Trophoblast cell (in vitro differentiated cells and primary cell): ENCODE measurements at regions not wholly inside any gene's neighbourhood (a gene's known extent, or its start where the extent isn't known, plus 50 kb on each side); places are given as distances from the start of the nearest gene placed in this dataset.
"Not testable (repeated sequence)": the region's sequence is repeated elsewhere in the genome, so short reads cannot be mapped to it uniquely, and the experiment has no call there.

Source experiments
- DNase-seq, 2 donors: peaks; one replicate each; pipeline ENCODE4 v3.0.0-alpha.2; 2016
- H2AFZ ChIP-seq: 2 replicates; pipeline ENCODE4 v1.6.1; 2013; ENCODE audit warnings: low read length, moderate library complexity, mild to moderate bottlenecking; ENCODE audit not compliant: insufficient read depth, poor library complexity
- H2AK5ac ChIP-seq: 2 replicates; pipeline ENCODE4 v1.6.1; 2013; ENCODE audit warnings: mild to moderate bottlenecking, low read length
- H2BK120ac ChIP-seq: 2 replicates; pipeline ENCODE4 v1.6.1; 2013; ENCODE audit warnings: low read length, mild to moderate bottlenecking, moderate library complexity; ENCODE audit not compliant: insufficient read depth, poor library complexity
- H2BK12ac ChIP-seq: 2 replicates; pipeline ENCODE4 v1.6.1; 2013; ENCODE audit warnings: mild to moderate bottlenecking, low read length, moderate library complexity
- H2BK5ac ChIP-seq: 2 replicates; pipeline ENCODE4 v1.6.1; 2013; ENCODE audit warnings: low read length, low read depth, moderate library complexity, mild to moderate bottlenecking; ENCODE audit not compliant: poor library complexity
- H3K14ac ChIP-seq: 2 replicates; pipeline ENCODE4 v1.6.1; 2013; ENCODE audit warnings: mild to moderate bottlenecking, low read length
- H3K18ac ChIP-seq: 2 replicates; pipeline ENCODE4 v1.6.1; 2013; ENCODE audit warnings: mild to moderate bottlenecking, low read length
- H3K23ac ChIP-seq: 2 replicates; pipeline ENCODE4 v1.6.1; 2013; ENCODE audit warnings: low read length
- H3K27ac ChIP-seq: 2 replicates; pipeline ENCODE4 v1.5.1; 2013; ENCODE audit warnings: low read depth, mild to moderate bottlenecking, inconsistent platforms, low read length, moderate library complexity
- H3K27me3 ChIP-seq: 2 replicates; pipeline ENCODE4 v1.6.1; 2013; ENCODE audit warnings: inconsistent platforms, mild to moderate bottlenecking, low read length, moderate library complexity; ENCODE audit not compliant: insufficient read depth
- H3K36me3 ChIP-seq, 2 experiments: 1 replicate in 1 of 2; 2 replicates in 1 of 2; pipeline ENCODE4 v1.6.1; 2013; ENCODE audit warnings: low read length in 2 of 2, mild to moderate bottlenecking in 2 of 2, moderate library complexity in 1 of 2; ENCODE audit not compliant: insufficient read depth in 2 of 2, control insufficient read depth in 1 of 2
- H3K4ac ChIP-seq: 2 replicates; pipeline ENCODE4 v1.6.1; 2013; ENCODE audit warnings: low read depth, mild to moderate bottlenecking, low read length, moderate library complexity
- H3K4me1 ChIP-seq, 2 experiments: 1 replicate in 1 of 2; 2 replicates in 1 of 2; pipeline ENCODE4 v1.6.1; 2013; ENCODE audit warnings: low read length in 2 of 2, mild to moderate bottlenecking in 2 of 2, moderate library complexity in 1 of 2; ENCODE audit not compliant: insufficient read depth in 2 of 2, control insufficient read depth in 1 of 2
- H3K4me2 ChIP-seq: 2 replicates; pipeline ENCODE4 v1.6.1; 2013; ENCODE audit warnings: inconsistent platforms, mild to moderate bottlenecking, low read length, moderate library complexity
- H3K4me3 ChIP-seq: 2 replicates; pipeline ENCODE4 v1.5.1; 2013; ENCODE audit warnings: mild to moderate bottlenecking, low read depth, low read length, inconsistent platforms
- H3K79me1 ChIP-seq: one replicate; pipeline ENCODE4 v1.6.1; 2013; ENCODE audit warnings: low read length
- H3K79me2 ChIP-seq: 2 replicates; pipeline ENCODE4 v1.6.1; 2013; ENCODE audit warnings: low read length, mild to moderate bottlenecking; ENCODE audit not compliant: control insufficient read depth, insufficient read depth, poor library complexity
- H3K9ac ChIP-seq: 2 replicates; pipeline ENCODE4 v1.6.1; 2013; ENCODE audit warnings: mild to moderate bottlenecking, low read length
- H3K9me3 ChIP-seq: 2 replicates; pipeline ENCODE4 v1.6.1; 2013; ENCODE audit warnings: low read depth, mild to moderate bottlenecking, control low read depth, inconsistent platforms, low read length; ENCODE audit not compliant: insufficient read depth
- H4K12ac ChIP-seq: 2 replicates; pipeline ENCODE4 v1.6.1; 2013; ENCODE audit warnings: low read depth, mild to moderate bottlenecking, low read length, moderate library complexity
- H4K8ac ChIP-seq: 2 replicates; pipeline ENCODE4 v1.6.1; 2013; ENCODE audit warnings: low read depth, mild to moderate bottlenecking, low read length, moderate library complexity
- H4K91ac ChIP-seq: one replicate; pipeline ENCODE4 v1.6.1; 2013; ENCODE audit warnings: low read depth, mild to moderate bottlenecking, low read length, moderate library complexity
- WGBS: extraction: QIAGEN DNeasy Blood & Tissue Kit; methylation state at CpG from one replicate; pipeline ENCODE4 v1.1.7; 2013; ENCODE audit warnings: missing lambda C conversion rate; ENCODE audit not compliant: insufficient read length, insufficient coverage; ENCODE audit errors: extremely low coverage; 5-methylcytosine and 5-hydroxymethylcytosine counted together

GRCh38 chr7:65572581-65572980 is 198.9 kb downstream of the ZNF92 start:
- H3K18ac ChIP-seq, H2AFZ ChIP-seq, H2AK5ac ChIP-seq, H3K9ac ChIP-seq, H3K36me3 ChIP-seq, H2BK12ac ChIP-seq, H3K79me1 ChIP-seq, H3K27me3 ChIP-seq, DNase-seq, H3K4ac ChIP-seq, H3K4me2 ChIP-seq, H3K4me1 ChIP-seq, H4K91ac ChIP-seq, H3K14ac ChIP-seq, H3K27ac ChIP-seq, H2BK5ac ChIP-seq, H3K4me3 ChIP-seq, H2BK120ac ChIP-seq, H3K79me2 ChIP-seq, H3K9me3 ChIP-seq, H3K23ac ChIP-seq, H4K8ac ChIP-seq, H4K12ac ChIP-seq: not testable (repeated sequence)
- WGBS: no CpG with 5 or more reads among the region's 35 CpGs

- H3K79me1 ChIP-seq, H3K9ac ChIP-seq, H3K79me2 ChIP-seq, H3K4ac ChIP-seq, H3K27ac ChIP-seq, H2AK5ac ChIP-seq, H3K4me2 ChIP-seq, H4K8ac ChIP-seq, H3K4me3 ChIP-seq, H3K14ac ChIP-seq, H4K91ac ChIP-seq, H3K4me1 ChIP-seq, DNase-seq, H2BK12ac ChIP-seq, H3K27me3 ChIP-seq, H2BK5ac ChIP-seq, H2AFZ ChIP-seq, H3K9me3 ChIP-seq, H4K12ac ChIP-seq, H3K18ac ChIP-seq, H2BK120ac ChIP-seq, H3K36me3 ChIP-seq, H3K23ac ChIP-seq: not testable (repeated sequence)
- no CpG with 5 or more reads among the region's 1 CpG for WGBS
Observed at GRCh38 chr7:65576370-65576769, 202.7 kb downstream of the ZNF92 start.

- not testable (repeated sequence) for H2AFZ ChIP-seq, H4K8ac ChIP-seq, H3K14ac ChIP-seq, H4K12ac ChIP-seq, H3K79me1 ChIP-seq, H3K27ac ChIP-seq, H3K4me3 ChIP-seq, H4K91ac ChIP-seq, H2AK5ac ChIP-seq, H3K23ac ChIP-seq, H3K4me1 ChIP-seq, H3K79me2 ChIP-seq, H3K4ac ChIP-seq, H2BK12ac ChIP-seq, H3K18ac ChIP-seq, DNase-seq, H3K27me3 ChIP-seq, H3K36me3 ChIP-seq, H2BK5ac ChIP-seq, H3K9ac ChIP-seq, H2BK120ac ChIP-seq, H3K9me3 ChIP-seq, H3K4me2 ChIP-seq
- no CpG with 5 or more reads among the region's 2 CpGs for WGBS
Observed at GRCh38 chr7:65582518-65583119, 209.0 kb downstream of the ZNF92 start.

GRCh38 chr7:65602495-65602894 is 228.8 kb downstream of the ZNF92 start:
- not testable (repeated sequence) for H2BK12ac ChIP-seq, H3K27ac ChIP-seq, H3K36me3 ChIP-seq, H3K4me1 ChIP-seq, H3K4me3 ChIP-seq, H3K14ac ChIP-seq, DNase-seq, H3K79me1 ChIP-seq, H3K23ac ChIP-seq, H4K91ac ChIP-seq, H3K4me2 ChIP-seq, H3K9me3 ChIP-seq, H3K4ac ChIP-seq, H3K18ac ChIP-seq, H2BK120ac ChIP-seq, H2AFZ ChIP-seq, H3K9ac ChIP-seq, H3K27me3 ChIP-seq, H4K12ac ChIP-seq, H2BK5ac ChIP-seq, H2AK5ac ChIP-seq, H4K8ac ChIP-seq, H3K79me2 ChIP-seq
- WGBS: no CpG with 5 or more reads among the region's 1 CpG
